ENCODE measurements at regions not wholly inside any gene's neighbourhood (a gene's known extent, or its start where the extent isn't known, plus 50 kb on each side); places are given as distances from the start of the nearest gene placed in this dataset.

DNA sequence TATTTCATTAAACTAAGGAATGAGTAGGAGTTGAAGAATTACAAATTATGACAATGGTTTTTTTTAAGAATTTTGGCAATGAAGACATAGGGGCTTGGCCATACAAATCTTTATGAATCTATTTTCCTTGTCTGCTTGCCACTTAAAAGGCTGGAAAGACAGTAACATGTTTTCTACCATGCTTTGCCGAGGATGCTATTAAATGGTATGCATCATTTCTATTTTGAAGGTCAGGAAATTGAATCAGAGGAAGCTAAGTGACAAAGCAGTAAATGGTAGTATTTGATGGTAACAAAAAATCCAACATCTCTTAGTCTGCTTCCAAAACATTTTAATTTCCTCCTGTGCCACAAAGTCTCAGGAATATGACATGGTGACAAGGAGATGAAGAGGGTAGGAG, 287.2 kb downstream of the RFPL4B start:
- Histone ChIP-seq H3K4me1 (no peaks in the 10 kb centered on the region), H3K36me3 (no peaks in the 10 kb centered on the region), H3K27ac (no peak overlapping the region), H3K9me3 (no peaks in the 10 kb centered on the region), H3K4me3 (no peak overlapping the region), H3K27me3 (no peaks in the 10 kb centered on the region)
- intact Hi-C loops (cut with DNase I; ENCODE audit: low total_unique reads): no loop called here
- no peak for DNase-seq
- no peak for TF ChIP-seq POLR2A (IDR thresholded peaks at IDR 0.05)
- no peak for TF ChIP-seq CTCF (IDR thresholded peaks at IDR 0.05)

- no peak overlapping the region for H3K27ac ChIP-seq
- H3K9me3 ChIP-seq: no peaks in the 10 kb centered on the region
- TF ChIP-seq POLR2A (IDR thresholded peaks at IDR 0.05) (no peak), CTCF (IDR thresholded peaks at IDR 0.05) (no peak)
- intact Hi-C loops (cut with DNase I; ENCODE audit: low total_unique reads): no loop called here
- H3K36me3 ChIP-seq: no peaks in the 10 kb centered on the region
- DNase-seq: no peak
- no peaks in the 10 kb centered on the region for H3K4me1 ChIP-seq
- no peaks in the 10 kb centered on the region for H3K27me3 ChIP-seq
- no peak overlapping the region for H3K4me3 ChIP-seq
These were observed 289.6 kb downstream of the RFPL4B start for GRCh38 chr6:112636650-112637262.

- H3K4me1 ChIP-seq: no peaks in the 10 kb centered on the region
- TF ChIP-seq POLR2A (IDR thresholded peaks at IDR 0.05) (no peak), CTCF (IDR thresholded peaks at IDR 0.05) (no peak)
- no peaks in the 10 kb centered on the region for H3K9me3 ChIP-seq
- no peak for DNase-seq
- intact Hi-C loops (cut with DNase I; ENCODE audit: low total_unique reads): no loop called here
- no peak overlapping the region for H3K4me3 ChIP-seq
- H3K36me3 ChIP-seq: peaks cover 0 to 3% of the 10 kb centered on the region in 2 donors
- no peaks in the 10 kb centered on the region for H3K27me3 ChIP-seq
- H3K27ac ChIP-seq: no peak overlapping the region
These were observed 292.3 kb downstream of the RFPL4B start for GRCh38 chr6:112639391-112639831.

DNA sequence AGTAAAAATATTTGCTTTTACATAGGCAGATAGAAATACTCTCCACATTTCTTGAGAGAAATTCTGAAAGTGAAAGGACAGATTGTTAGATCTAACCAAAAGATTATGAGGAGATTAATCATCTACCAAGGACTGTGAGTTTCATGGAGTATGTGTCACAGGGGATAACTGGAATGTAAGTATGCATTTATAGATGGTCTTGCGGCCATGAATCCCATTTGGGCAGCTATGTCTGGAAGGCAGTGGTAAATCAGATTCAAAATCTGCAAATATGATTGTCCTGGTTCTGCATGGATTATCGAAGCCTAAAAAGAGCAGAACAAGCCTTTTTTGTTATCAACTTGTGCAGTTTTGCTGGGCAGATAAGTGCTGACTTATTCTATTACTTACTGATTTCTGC, 293.8 kb downstream of the RFPL4B start:
- intact Hi-C loops (cut with DNase I; ENCODE audit: low total_unique reads): no loop called here
- no peak for TF ChIP-seq CTCF (IDR thresholded peaks at IDR 0.05)
- TF ChIP-seq POLR2A (IDR thresholded peaks at IDR 0.05): no peak

GRCh38 chr6:112649853-112650252, 302.7 kb downstream of the RFPL4B start:
- intact Hi-C loops (cut with DNase I; ENCODE audit: low total_unique reads): no loop called here
- TF ChIP-seq POLR2A (IDR thresholded peaks at IDR 0.05) (no peak), CTCF (IDR thresholded peaks at IDR 0.05) (no peak)
- H3K4me1 ChIP-seq: no peaks in the 10 kb centered on the region

More for the DNA sequence above, 293.8 kb downstream of the RFPL4B start:
- Histone ChIP-seq H3K9me3 (no peaks in the 10 kb centered on the region), H3K27me3 (no peaks in the 10 kb centered on the region), H3K36me3 (peaks cover 0 to 3% of the 10 kb centered on the region in 2 donors), H3K4me3 (no peak overlapping the region), H3K4me1 (no peaks in the 10 kb centered on the region), H3K27ac (no peak overlapping the region)
- no peak for DNase-seq

More at GRCh38 chr6:112649853-112650252, 302.7 kb downstream of the RFPL4B start:
- Histone ChIP-seq H3K36me3 (no peaks in the 10 kb centered on the region), H3K27ac (no peak overlapping the region), H3K27me3 (no peaks in the 10 kb centered on the region), H3K4me3 (no peak overlapping the region), H3K9me3 (no peaks in the 10 kb centered on the region)
- no peak for DNase-seq
